NCI-H2107 treated with DMSO at 0.1 percent for 48 hours (cell line): ENCODE measurements at regions not wholly inside any gene's neighbourhood (a gene's known extent, or its start where the extent isn't known, plus 50 kb on each side); places are given as distances from the start of the nearest gene placed in this dataset.

Source experiments
- DNase-seq: peaks from one replicate; lab custom pipeline; 2025; ENCODE audit not compliant: unreplicated experiment; lab: John Stamatoyannopoulos, UW

DNA sequence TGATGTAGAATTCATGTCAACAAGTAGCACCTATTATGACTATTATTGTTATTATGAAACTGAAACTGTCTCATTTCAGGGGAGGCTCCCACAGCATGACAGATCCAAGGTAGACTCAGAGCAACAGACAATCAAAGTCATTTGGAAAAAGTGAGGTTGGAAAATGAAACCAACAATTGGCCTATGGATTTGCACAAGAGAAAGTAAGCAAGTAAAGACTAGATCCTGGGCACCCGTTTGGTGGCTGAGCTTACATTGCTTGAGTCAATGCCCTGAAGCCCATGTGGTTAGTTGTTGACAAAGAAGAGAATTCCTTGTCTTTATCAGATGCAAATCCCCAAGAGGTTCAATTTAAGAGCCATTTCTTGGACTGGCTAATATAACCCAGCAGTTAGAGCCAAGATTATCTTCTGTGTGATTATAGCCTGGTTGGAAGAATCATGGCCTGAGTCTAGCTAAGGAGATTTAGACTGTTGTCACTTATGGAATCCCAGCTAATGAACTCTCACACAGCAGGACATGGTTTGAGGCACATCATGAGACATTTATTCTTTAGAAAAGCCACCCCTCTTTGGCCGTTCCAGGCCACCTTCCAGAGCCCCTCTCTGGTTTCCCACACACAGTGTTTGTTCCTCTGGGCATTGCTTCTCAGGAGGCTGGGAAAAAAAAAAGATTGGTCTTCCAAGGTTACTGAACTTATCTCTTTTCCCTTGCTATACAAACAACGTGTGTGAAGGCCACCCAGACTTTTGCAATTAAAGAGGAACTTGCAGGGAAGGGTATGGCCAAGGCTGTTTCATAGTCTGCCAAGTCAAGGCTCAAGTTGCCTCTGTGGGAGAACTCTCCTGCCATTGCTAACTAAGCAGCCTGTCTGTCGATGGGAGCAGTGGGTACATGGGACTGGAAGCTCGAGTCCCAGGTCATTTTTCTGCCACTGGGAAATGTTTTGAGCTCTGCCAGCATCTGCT, 399.5 kb downstream of the ENC1 start:
- no peak for DNase-seq

DNA sequence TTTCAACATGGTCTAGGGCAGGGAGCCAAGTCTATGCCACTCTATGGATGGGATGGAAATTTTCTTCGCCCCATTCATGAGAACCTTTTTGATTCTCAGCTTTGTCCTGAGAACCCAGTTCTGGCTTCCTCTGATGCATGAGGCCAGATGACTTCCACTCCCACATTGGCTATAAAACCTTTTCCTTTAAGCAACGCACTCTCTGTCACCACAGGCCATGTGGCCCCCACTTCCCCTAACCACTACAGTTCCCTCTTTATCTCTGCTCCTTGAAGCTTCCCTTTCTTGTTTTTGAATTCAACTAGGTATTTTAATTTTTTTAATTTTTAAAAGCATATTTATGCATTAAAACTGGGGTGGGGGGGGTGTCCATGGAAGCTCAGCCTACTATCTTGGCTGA, 401.3 kb downstream of the ENC1 start:
- no peak for DNase-seq

DNA sequence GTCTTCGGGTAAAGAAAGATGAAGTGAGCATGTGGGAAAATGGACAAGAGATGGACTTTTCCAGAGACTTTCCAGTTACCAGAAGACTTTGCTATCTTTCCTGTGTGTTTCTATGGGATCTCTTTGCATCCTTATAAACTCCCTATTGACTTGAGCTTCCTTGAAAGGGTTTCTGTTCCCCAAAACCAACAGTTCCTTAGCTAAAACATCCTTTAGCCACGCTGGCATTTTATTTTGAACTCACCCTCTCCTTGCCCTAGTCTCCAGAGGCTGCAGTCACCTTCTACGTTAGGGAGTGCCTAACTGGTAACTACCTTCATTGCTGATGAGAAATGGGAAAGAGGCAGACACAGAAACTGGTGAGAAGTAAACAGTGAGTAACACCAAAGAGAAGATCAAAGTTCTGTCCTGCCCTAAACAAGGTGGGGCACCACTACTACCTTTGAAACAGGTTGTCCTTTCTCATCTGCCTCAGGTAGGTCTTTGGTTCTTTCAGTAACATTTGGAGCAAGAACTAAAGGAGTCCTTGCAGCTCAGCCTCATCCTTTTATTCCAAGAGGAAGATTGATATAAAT, 402.9 kb downstream of the ENC1 start:
- no peak for DNase-seq

DNA sequence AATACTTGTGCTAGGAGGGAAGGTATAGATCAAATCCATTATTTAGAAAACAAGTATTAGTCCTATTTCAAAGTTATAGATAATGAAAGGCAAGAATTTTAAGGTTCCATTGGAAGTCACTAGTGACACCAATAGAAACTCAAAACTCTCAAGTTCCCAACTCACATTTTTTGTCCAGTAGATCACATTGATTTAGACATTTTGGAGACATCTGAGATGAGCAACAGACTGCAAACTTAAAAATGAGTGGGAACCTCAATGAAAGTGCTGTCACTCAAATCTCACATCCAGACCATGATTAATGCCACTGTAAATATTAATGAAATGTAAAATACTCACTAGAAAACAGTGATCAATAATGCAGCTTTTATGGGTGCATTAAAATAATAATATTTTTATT, 405.0 kb downstream of the ENC1 start:
- DNase-seq, result no peak

DNA sequence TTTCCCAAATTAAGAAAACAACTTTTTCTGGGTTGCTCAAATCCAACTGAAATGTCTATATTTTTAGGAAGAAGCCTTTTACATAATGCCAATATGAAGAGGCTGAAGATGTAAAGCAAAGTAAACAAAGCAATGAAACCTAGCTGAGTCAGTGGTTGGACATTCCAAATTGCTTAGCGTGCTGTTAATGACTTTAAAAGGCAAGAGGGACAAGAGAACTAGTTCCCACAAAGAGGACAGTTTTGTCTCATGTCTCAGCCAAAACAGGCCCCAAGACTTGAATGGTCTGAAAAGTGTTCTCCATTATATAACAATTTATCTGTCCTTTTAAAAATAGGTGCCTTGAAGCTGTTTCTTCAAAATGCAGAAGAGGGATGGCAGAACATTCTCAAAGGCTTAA, 407.0 kb downstream of the ENC1 start:
- DNase-seq, result no peak

DNA sequence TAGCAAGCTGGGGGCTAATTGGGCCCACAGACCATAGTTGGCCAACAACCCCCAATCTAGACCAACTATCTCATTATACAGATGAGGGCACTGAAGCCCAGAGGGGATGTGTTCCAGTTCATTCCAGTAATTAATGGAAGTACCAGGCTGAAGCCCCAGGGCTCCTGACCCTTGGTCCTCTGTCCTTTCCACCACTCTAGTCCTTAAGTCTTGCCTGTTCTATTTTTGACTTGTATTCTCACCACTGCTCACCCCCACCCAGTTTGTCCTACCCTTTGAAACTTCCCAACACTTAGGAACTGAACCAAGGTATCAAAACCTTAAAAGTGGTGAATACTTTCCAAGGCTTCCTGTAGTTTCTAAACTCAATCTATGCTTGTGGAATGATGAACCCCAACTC, 407.4 kb downstream of the ENC1 start:
- no peak for DNase-seq

DNA sequence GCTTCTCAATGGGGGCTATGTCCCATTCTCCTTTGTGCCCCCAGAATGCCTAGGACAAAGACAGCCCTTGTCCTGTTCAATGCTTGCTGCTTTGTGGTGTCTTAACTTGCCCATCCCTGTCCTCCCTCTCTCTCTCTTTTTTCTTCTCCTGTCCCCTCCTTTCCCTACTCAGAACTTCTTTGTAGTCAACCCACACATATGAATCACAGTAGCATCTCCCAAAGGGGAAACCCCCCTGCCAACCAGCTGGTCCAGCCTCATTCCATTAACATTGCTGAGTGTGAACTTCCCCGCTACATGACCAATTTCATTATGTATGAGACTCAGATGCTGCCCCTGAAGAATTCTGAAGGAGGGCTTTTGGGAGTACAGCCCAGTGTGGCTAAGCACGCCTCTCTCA, 408.3 kb downstream of the ENC1 start:
- no peak for DNase-seq

DNA sequence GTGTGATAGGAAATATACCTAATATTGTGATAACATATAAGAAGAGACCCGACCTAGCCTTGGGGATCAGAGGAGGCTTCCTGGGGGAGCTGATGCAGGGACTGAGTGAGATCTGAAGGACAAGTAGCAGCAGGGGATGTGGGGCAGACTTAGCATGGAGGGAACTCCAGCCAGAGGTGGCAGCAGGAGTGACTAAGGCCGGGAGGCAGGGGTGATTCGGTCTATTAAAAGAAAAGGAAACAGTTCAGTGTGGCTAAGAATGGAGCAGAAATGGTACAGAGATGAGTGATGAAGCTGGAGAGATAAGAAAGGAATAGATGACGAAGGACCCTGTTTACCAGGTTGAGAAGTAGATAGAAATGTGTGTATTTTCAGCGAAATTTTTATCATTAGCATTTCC, 408.8 kb downstream of the ENC1 start:
- DNase-seq, result no peak

DNA sequence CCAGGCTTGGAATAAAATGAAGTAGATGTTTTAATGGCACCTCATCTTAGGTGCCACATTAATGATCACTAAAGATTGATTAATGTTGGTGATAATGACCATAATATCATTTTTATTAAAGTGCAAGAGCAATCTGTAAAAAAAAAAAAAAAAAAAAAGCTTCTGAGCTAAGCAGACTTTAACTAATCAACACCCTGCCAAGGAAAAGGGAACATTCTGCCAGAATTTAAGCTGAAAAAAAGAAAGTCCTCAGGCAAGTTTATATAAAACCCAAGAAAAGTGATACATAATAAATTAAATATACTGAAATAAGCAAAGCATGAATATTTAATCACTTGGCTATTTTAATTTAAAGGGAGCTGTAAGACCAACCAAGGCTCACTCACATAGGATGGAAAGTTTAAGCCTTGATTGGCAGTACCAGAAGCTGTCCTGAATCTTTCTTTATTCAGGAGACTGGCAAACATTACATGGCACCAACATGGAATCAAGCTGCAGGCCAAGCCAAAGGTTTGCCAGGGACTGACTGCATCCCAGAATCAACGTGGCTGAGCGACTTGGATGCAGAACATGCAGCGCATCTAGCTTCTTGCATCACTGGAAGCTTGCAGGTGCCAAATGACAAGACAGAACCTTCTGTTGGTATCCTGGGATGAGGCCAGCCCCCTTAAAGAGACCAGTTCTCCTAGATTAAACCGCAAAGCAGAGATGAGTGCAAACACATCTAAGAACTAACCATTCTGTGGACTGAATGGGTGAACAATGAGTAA, 413.6 kb downstream of the ENC1 start:
- no peak for DNase-seq

DNA sequence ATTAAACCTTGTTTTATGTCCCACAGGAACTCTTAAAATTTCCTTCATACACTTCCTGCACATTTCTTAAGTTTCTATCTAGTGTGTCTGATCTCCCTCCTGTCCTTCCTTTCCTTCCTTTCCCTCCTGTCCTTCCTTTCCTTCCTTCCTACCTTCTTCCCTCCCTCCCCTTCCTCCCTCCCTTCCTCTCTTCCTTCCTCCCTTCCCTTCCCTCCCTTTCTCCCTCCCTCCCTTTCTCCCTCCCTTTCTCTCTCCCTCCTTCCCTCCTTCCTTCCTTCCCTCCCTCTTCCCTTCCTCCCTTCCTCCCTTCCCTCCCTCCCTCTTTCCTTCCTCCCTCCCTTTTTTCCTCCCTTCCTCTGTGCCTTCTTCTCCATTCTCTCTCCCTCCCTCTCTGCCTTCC, 414.9 kb downstream of the ENC1 start:
- DNase-seq, result no peak

DNA sequence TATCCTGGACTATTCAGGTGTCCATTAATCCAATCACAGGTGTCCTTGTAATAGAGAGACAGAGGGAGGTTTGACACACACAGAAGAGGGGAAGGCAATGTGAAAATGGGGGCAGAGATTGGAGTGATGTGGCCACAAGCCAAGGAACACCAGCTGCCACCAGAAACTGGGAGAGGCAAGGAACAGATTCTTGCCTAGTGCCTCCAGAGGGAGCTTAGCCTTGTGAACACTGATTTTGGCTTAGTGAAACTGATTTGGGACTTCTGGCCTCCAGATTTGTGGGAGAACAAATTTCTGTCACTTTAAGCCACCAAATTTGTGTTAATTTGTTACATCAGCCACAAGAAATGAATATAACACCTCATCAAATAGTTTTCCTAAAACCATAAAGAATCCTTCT, 416.2 kb downstream of the ENC1 start:
- no peak for DNase-seq

DNA sequence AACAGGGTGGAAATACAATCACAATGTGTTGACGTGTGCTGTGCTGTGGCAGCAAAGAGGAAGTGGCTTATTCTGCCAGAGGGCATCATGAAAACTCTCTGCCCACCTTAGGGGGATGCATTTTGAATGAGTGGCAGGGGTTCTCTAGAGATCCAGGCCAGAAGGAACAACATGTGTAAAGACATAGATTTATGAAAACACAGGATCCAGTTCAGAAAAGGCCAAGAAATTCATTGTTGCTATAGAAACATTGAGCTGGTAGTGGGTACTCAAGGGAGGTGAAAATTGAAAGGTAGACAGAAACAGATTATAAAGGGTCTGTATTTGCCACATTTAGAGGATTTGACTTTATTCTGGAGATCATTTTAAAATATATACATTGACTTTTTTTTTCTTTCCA, 417.7 kb downstream of the ENC1 start:
- no peak for DNase-seq

DNA sequence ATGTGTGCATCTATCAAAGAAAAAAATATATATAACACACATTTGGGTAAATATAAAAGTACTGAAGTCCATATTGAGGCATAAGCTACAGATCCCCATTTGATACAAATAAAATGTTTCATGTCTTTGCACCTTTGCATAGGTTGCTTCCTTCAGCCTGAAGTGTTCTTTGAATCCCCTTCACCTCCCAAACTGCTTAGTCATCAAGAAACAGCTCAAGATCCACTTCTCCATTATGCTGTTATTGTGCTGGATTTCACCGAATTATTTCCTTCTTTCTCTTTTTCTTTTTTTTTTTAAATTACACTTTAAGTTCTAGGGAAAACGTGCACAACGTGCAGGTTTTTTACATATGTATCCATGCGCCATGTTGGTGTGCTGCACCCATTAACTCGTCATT, 419.1 kb downstream of the ENC1 start:
- no peak for DNase-seq

DNA sequence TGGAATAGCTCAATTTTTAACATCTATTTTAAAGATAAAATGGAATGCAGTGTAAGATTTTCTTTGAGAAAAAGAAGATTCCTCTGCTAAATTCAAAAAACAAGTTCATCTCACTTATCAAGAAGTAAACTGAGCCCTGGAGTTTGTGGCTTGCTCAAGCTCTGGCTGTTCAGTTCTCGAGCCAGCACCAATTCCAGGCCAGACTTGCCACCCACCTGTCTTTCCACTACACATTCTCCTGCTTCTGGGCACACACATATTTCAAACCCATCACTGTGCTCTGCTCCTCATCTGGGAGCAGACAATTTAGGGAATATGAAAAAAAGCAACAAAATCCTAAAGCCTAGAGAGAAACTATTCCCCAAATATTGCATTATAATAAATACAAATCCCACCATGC, 424.5 kb downstream of the ENC1 start:
- DNase-seq, result no peak

DNA sequence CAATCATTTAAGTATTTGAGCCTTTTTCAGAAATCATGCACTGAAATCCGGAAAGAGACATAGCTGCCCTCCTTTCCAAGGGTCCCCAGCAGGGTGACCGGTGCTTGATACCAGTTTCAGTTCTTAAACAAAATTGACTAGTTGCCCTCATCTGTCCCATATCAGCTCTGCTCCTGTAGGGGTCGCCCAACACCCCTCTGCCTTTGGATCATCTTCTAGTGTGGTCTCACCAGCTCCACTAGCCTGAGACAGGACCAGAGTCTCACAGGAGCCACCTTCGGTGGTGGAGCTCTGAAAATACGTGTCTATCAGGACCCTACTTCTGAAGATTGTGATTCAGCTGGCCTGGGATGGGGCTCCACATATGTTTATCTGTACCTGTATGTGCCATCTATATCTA, 428.2 kb downstream of the ENC1 start:
- DNase-seq, result no peak

DNA sequence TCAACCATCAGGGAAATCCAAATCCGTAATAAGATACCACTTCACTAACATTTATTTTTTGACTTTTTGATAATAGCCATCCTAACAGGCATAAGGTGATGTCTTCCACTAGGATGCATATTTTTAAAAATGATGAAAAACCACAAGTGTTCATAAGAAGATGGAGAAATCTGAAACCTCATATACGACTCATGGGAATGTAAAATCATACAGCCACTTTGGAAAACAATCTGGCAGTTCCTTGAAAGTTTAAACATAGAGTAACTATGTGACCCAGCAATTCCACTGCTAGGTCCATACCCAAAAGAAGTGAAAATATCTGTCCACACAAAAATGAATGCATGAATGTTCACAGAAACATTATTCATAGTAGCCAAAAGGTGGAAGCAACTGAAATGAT, 431.0 kb downstream of the ENC1 start:
- DNase-seq, result no peak

DNA sequence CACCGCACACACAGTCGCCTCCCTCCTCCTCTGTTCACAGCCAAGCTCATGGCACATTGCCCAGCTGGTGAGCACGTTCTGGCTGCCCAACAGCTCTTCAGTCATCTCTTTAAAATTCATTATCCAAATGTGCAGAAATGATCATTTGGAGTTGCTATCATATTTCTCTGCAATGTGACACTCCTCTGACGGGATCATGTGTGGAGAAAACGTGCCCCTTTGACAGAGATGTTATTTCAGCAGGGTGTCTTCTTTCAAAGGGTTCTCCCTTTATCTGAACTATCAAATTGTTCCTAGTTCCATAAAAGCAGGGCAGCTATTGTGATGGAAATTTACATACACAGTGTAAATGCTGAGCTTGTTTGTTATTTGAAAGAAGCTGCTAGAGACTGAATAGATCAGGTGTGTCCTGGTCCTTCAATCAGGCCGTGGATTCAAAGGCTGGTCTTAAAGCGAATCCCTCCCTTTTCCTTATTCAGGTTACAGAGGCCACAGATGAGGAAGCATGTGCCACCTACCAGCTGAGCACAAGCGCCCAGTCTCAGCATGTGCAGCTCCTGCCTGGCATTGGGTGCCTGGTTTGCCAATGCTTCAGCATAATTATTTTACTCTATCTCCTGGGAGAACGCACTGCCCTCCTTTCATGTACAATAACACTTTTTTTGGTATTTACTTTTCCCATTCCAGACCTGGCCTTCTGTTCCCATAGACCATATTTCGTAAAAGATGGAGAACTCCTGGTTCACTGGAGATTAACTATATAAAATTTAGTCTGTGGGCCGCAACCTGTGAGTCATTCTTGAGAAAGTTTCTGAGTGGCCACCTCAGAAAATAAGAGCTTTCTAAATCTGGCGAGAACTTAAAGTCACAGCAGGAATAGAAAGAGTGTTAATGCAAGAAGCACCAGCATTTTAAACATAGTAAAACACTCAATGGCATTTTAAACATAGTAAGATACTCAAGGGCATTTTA, 433.7 kb downstream of the ENC1 start:
- DNase-seq, result peak; percentile 92

DNA sequence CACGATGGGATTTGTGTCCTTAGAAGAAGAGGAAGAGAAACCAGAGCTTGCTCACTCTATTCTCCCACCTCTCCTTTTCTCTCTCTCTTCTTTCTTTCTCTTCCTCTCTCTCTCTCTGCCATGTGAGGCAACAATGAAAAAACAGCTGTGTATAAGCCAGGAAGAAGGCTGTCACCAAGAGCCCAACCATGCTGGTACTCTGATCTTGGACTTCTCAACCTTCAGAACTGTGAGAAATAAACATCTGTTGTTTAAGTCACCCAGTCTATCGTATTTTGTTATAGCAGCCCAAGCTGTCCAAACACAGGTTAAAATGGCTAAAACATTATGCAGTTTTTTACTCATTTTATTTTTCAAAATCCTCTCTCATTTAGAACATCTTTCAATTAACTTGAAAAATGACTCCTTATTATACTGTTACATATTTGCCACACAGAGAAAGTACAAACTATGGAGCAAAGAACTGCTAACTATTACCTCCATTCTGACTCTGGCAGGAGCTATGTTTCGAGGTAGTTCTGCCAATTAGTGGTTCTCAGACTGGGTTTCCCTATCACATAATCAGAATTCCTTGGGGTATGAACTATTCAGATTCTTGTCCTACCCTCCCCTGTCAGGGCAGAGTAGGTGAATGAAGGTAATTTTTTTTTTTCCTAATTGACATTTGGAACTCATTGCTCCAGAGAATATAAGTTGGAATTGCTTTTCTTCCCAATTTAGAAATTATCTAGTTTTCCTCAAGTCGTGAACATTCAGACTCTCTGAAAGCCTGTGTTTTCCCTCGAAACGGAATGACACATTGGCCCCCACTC, 434.6 kb downstream of the ENC1 start:
- peak; percentile 19 for DNase-seq

DNA sequence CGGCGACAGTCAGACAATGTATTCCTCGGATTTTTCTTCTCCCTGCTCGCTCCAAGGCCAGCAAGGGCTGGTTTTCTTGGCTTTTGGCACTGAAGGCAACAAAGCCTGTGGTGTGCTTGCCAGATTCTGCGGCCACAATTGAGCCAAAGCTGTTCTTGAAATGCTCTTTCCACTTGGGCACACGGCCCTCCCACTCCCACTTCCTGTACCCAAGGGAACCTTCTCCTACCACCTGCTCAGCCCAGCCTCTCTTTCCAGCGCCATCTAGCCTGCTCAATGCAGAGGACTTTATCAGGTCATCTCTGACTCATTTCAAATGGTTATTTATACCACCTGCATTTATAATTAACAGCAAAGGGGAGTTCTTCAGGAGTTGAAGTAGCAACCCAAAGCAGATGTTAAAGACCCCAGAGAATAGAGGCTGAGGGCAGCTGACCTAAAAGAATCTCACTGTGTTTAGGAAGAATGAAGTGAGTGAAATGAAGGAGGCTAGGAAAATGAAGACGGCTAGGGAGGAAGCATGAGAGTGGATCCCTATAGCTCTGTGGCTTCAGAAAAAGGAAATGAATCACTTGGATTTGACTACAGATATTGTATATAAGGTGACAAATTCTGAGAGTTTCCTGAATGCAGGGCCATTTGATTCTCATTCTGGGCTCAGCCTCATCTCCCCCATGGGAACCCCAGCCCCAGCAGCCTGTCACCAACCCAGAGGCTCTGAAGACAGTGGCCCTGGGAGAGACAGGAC, 439.0 kb downstream of the ENC1 start:
- DNase-seq, result peak; percentile 41
